ENCODE measurements at regions not wholly inside any gene's neighbourhood (a gene's known extent, or its start where the extent isn't known, plus 50 kb on each side); places are given as distances from the start of the nearest gene placed in this dataset.

- H3K36me3 ChIP-seq = no peaks in the 10 kb centered on the region
- H3K27ac ChIP-seq = peak overlapping the region in 2 of 4 donors; percentile 38 to 65
- TF ChIP-seq CTCF (IDR thresholded peaks at IDR 0.05) (no peak), POLR2A (IDR thresholded peaks at IDR 0.05) (no peak), EP300 (IDR thresholded peaks at IDR 0.05) (no peak)
- WGBS, 2 donors = 38 to 39% methylated on average over 3 of the region's 3 CpGs
- H3K27me3 ChIP-seq = no peaks in the 10 kb centered on the region
- DNase-seq (ENCODE audit: low spot score in 2 of 2) = no peak
- no peaks in the 10 kb centered on the region for H3K9me3 ChIP-seq
- no peak overlapping the region for H3K4me3 ChIP-seq
- H3K4me1 ChIP-seq = peaks cover 0 to 35% (median 0%) of the 10 kb centered on the region in 4 donors
Observed at GRCh38 chr6:21748343-21749056, 154.9 kb downstream of the SOX4 start.

GRCh38 chr6:21749754-21750153, 156.2 kb downstream of the SOX4 start:
- 78 to 85% methylated on average over 2 of the region's 2 CpGs for WGBS, 2 donors
- Histone ChIP-seq H3K27me3 (no peaks in the 10 kb centered on the region), H3K27ac (peak overlapping the region in 2 of 4 donors; percentile 22), H3K9me3 (no peaks in the 10 kb centered on the region), H3K4me3 (no peak overlapping the region), H3K36me3 (no peaks in the 10 kb centered on the region), H3K4me1 (peaks cover 0 to 43% (median 0%) of the 10 kb centered on the region in 4 donors)
- no peak for DNase-seq (ENCODE audit: low spot score in 2 of 2)
- TF ChIP-seq POLR2A (IDR thresholded peaks at IDR 0.05) = no peak
- no peak for TF ChIP-seq EP300 (IDR thresholded peaks at IDR 0.05)
- TF ChIP-seq CTCF (IDR thresholded peaks at IDR 0.05) = no peak

GRCh38 chr6:21750575-21750974, 157.0 kb downstream of the SOX4 start:
- DNase-seq (ENCODE audit: low spot score in 2 of 2) = no peak
- H3K9me3 ChIP-seq = no peaks in the 10 kb centered on the region
- H3K27ac ChIP-seq = no peak overlapping the region
- H3K4me1 ChIP-seq = peaks cover 0 to 43% (median 0%) of the 10 kb centered on the region in 4 donors
- WGBS, 2 donors = 48 to 61% methylated on average over 1 of the region's 1 CpG
- H3K27me3 ChIP-seq = no peaks in the 10 kb centered on the region
- TF ChIP-seq EP300 (IDR thresholded peaks at IDR 0.05) = no peak
- H3K4me3 ChIP-seq = no peak overlapping the region
- H3K36me3 ChIP-seq = no peaks in the 10 kb centered on the region

- no peak overlapping the region for H3K27ac ChIP-seq
- no peak for DNase-seq (ENCODE audit: low spot score in 2 of 2)
- H3K27me3 ChIP-seq = no peaks in the 10 kb centered on the region
- TF ChIP-seq POLR2A (IDR thresholded peaks at IDR 0.05) (no peak), EP300 (IDR thresholded peaks at IDR 0.05) (no peak), CTCF (IDR thresholded peaks at IDR 0.05) (no peak)
- H3K9me3 ChIP-seq = no peaks in the 10 kb centered on the region
- 80 to 87% methylated on average over 6 of the region's 6 CpGs for WGBS, 2 donors
- no peaks in the 10 kb centered on the region for H3K36me3 ChIP-seq
- H3K4me3 ChIP-seq = no peak overlapping the region
- peaks cover 0 to 42% (median 0%) of the 10 kb centered on the region in 4 donors for H3K4me1 ChIP-seq
Observed at GRCh38 chr6:21751608-21752007, 158.1 kb downstream of the SOX4 start.

GRCh38 chr6:21752054-21752811, 158.7 kb downstream of the SOX4 start:
- TF ChIP-seq POLR2A (IDR thresholded peaks at IDR 0.05) = no peak
- TF ChIP-seq EP300 (IDR thresholded peaks at IDR 0.05) = no peak
- TF ChIP-seq CTCF (IDR thresholded peaks at IDR 0.05) = no peak
- Histone ChIP-seq H3K27ac (no peak overlapping the region), H3K27me3 (no peaks in the 10 kb centered on the region), H3K36me3 (no peaks in the 10 kb centered on the region), H3K4me1 (peaks cover 0 to 36% (median 0%) of the 10 kb centered on the region in 4 donors), H3K4me3 (no peak overlapping the region), H3K9me3 (no peaks in the 10 kb centered on the region)
- 96 to 97% methylated on average over 4 of the region's 4 CpGs for WGBS, 2 donors
- no peak for DNase-seq (ENCODE audit: low spot score in 2 of 2)
